H1 (cell line): ENCODE measurements at regions not wholly inside any gene's neighbourhood (a gene's known extent, or its start where the extent isn't known, plus 50 kb on each side); places are given as distances from the start of the nearest gene placed in this dataset.

Experiments
- CTCF ChIA-PET: fragments of 300-600 bp; sonication (Branson Sonifier 250); formaldehyde crosslinking; loops from one replicate; lab custom pipeline; 2021; ENCODE audit not compliant: partially characterized antibody; lab: Charles Lee
- POLR2A ChIA-PET: fragments of 300-600 bp; sonication (Branson Sonifier 250); formaldehyde crosslinking; loops from one replicate; lab custom pipeline; 2021; ENCODE audit warnings: inconsistent platforms; ENCODE audit not compliant: partially characterized antibody; lab: Charles Lee
- DNase-seq, 2 experiments: peaks; one replicate each; pipeline versions ENCODE4 v3.0.0 to v3.0.0-alpha.2; 2010 to 2022; ENCODE audit warnings: low spot score in 2 of 2, low read depth in 1 of 2, mixed read lengths in 1 of 2
- FAIRE-seq: peaks from 2 replicates; lab custom pipeline; 2011; peaks lifted over from hg19 to GRCh38; lab: Jason Lieb, UNC
- H2AFZ ChIP-seq: 2 replicates; pipeline ENCODE4 v1.8.1; 2012; ENCODE audit warnings: low read length, inconsistent platforms
- H2AK5ac ChIP-seq: 2 replicates; pipeline ENCODE4 v1.6.1; 2013; ENCODE audit warnings: low read depth, low read length
- H2BK120ac ChIP-seq: replicated peaks from 2 replicates; pipeline ENCODE3; 2013; ENCODE audit warnings: low read depth, low read length, inconsistent platforms
- H2BK12ac ChIP-seq: 2 replicates; pipeline ENCODE4 v1.6.1; 2013; ENCODE audit warnings: low read depth, low read length
- H2BK15ac ChIP-seq: 2 replicates; pipeline ENCODE4 v1.6.1; 2013; ENCODE audit warnings: low read length
- H2BK20ac ChIP-seq: 2 replicates; pipeline ENCODE4 v1.6.1; 2013; ENCODE audit warnings: low read length
- H2BK5ac ChIP-seq: 2 replicates; pipeline ENCODE4 v1.6.1; 2013; ENCODE audit warnings: low read depth, low read length
- H3K14ac ChIP-seq: 2 replicates; pipeline ENCODE4 v1.6.1; 2013; ENCODE audit warnings: inconsistent platforms; ENCODE audit not compliant: insufficient read length
- H3K18ac ChIP-seq: 2 replicates; pipeline ENCODE4 v1.6.1; 2013; ENCODE audit warnings: low read length; ENCODE audit errors: extremely low read depth
- H3K23ac ChIP-seq: 2 replicates; pipeline ENCODE4 v1.6.1; 2013; ENCODE audit warnings: inconsistent platforms; ENCODE audit not compliant: insufficient read length
- H3K23me2 ChIP-seq: 2 replicates; pipeline ENCODE4 v1.6.1; 2013; ENCODE audit warnings: low read depth, low read length
- H3K27ac ChIP-seq: 2 replicates; pipeline ENCODE4 v1.6.1; 2011; ENCODE audit warnings: low read depth, low read length, inconsistent platforms
- H3K27me3 ChIP-seq, 4 experiments: replicated peaks in 1 of 4; 1 replicate in 1 of 4; 2 replicates in 3 of 4; pipeline versions ENCODE4 v1.6.1 to v1.8.1; 2011 to 2013; ENCODE audit warnings: low read length in 3 of 4, mild to moderate bottlenecking in 3 of 4, inconsistent platforms in 2 of 4, mixed read lengths in 2 of 4, moderate library complexity in 1 of 4; ENCODE audit not compliant: control insufficient read depth in 3 of 4, insufficient read depth in 3 of 4; ENCODE audit errors: extremely low read depth in 1 of 4
- H3K36me3 ChIP-seq, 4 experiments: 2 replicates each; pipeline versions ENCODE4 v1.6.1 to v1.8.1; 2011 to 2013; ENCODE audit warnings: mild to moderate bottlenecking in 4 of 4, low read length in 3 of 4, moderate library complexity in 2 of 4, control low read depth in 1 of 4, inconsistent platforms in 1 of 4; ENCODE audit not compliant: insufficient read depth in 4 of 4, control insufficient read depth in 2 of 4
- H3K4ac ChIP-seq: replicated peaks from 2 replicates; pipeline ENCODE3; 2013; ENCODE audit warnings: low read length, low read depth, mixed read lengths, inconsistent platforms; ENCODE audit not compliant: insufficient read length
- H3K4me1 ChIP-seq, 4 experiments: replicated peaks in 1 of 4; 1 replicate in 1 of 4; 2 replicates in 3 of 4; pipeline versions ENCODE4 v1.6.1 to v1.8.1; 2011 to 2013; ENCODE audit warnings: low read length in 3 of 4, inconsistent platforms in 2 of 4, mixed read lengths in 1 of 4; ENCODE audit not compliant: insufficient read depth in 4 of 4, control insufficient read depth in 3 of 4
- H3K4me2 ChIP-seq, 2 experiments: 2 replicates each; pipeline versions ENCODE4 v1.6.1 to v1.8.1; 2011 to 2013; ENCODE audit warnings: low read depth in 2 of 2, low read length in 2 of 2, control low read depth in 1 of 2, inconsistent platforms in 1 of 2, mild to moderate bottlenecking in 1 of 2; ENCODE audit not compliant: insufficient read depth in 1 of 2
- H3K4me3 ChIP-seq, 4 experiments: fragments of 200-600, 300-600 bp in 1 of 4; sonication (generic), shearing (Covaris generic), sonication (Bioruptor Twin) in 1 of 4; 2 replicates each; pipeline versions ENCODE4 v1.5.1 to v1.8.1; 2011 to 2016; ENCODE audit warnings: low read length in 4 of 4, low read depth in 3 of 4, control low read depth in 2 of 4, inconsistent platforms in 2 of 4, mild to moderate bottlenecking in 2 of 4, mixed read lengths in 1 of 4, moderate library complexity in 1 of 4; ENCODE audit not compliant: insufficient read depth in 2 of 4; ENCODE audit errors: extremely low read depth in 1 of 4
- H3K56ac ChIP-seq: replicated peaks from 2 replicates; pipeline ENCODE3; 2013; ENCODE audit warnings: low read depth, mild to moderate bottlenecking, mixed read lengths, low read length, inconsistent platforms; ENCODE audit not compliant: insufficient read length
- H3K79me1 ChIP-seq: 2 replicates; pipeline ENCODE4 v1.6.1; 2013; ENCODE audit warnings: low read depth, low read length, control low read depth
- H3K79me2 ChIP-seq, 2 experiments: 2 replicates each; pipeline versions ENCODE4 v1.6.1 to v1.8.1; 2012 to 2013; ENCODE audit warnings: low read length in 2 of 2, mild to moderate bottlenecking in 2 of 2, inconsistent platforms in 1 of 2; ENCODE audit not compliant: insufficient read depth in 2 of 2, control insufficient read depth in 1 of 2
- H3K9ac ChIP-seq, 4 experiments: replicated peaks in 1 of 4; 1 replicate in 1 of 4; 2 replicates in 3 of 4; pipeline versions ENCODE4 v1.6.1 to v1.8.1; 2011 to 2013; ENCODE audit warnings: low read depth in 3 of 4, low read length in 3 of 4, control low read depth in 2 of 4, mild to moderate bottlenecking in 2 of 4, moderate library complexity in 2 of 4, inconsistent platforms in 1 of 4; ENCODE audit errors: extremely low read depth in 1 of 4
- H3K9me3 ChIP-seq, 2 experiments: 2 replicates each; pipeline versions ENCODE4 v1.6.1 to v1.8.1; 2012 to 2013; ENCODE audit warnings: mild to moderate bottlenecking in 2 of 2, moderate library complexity in 2 of 2, control low read depth in 1 of 2, inconsistent platforms in 1 of 2, low read depth in 1 of 2, low read length in 1 of 2, mixed read lengths in 1 of 2; ENCODE audit not compliant: insufficient read depth in 2 of 2
- H4K20me1 ChIP-seq, 2 experiments: replicated peaks in 1 of 2; 2 replicates each; pipeline versions ENCODE3 to v1.8.1; 2011 to 2013; ENCODE audit warnings: inconsistent platforms in 2 of 2, low read length in 2 of 2, mild to moderate bottlenecking in 1 of 2; ENCODE audit not compliant: insufficient read depth in 2 of 2, control insufficient read depth in 1 of 2
- H4K5ac ChIP-seq: 2 replicates; pipeline ENCODE4 v1.6.1; 2013; ENCODE audit warnings: low read length, low read depth, mixed read lengths, inconsistent platforms; ENCODE audit not compliant: insufficient read length
- H4K8ac ChIP-seq: 2 replicates; pipeline ENCODE4 v1.8.0; 2013; ENCODE audit warnings: mild to moderate bottlenecking, moderate library complexity, low read length, inconsistent platforms; ENCODE audit not compliant: insufficient read depth; ENCODE audit errors: extremely low read depth
- H4K91ac ChIP-seq: replicated peaks from 2 replicates; pipeline ENCODE3; 2013; ENCODE audit warnings: low read length, mixed read lengths, inconsistent platforms; ENCODE audit not compliant: insufficient read length
- CTBP2 ChIP-seq: IDR thresholded peaks from 2 replicates; pipeline ENCODE4 v1.7.0; 2011; ENCODE audit warnings: borderline replicate concordance, mild to moderate bottlenecking, moderate library complexity, mixed read lengths, low read length; ENCODE audit not compliant: insufficient read depth, insufficient read length
- E2F6 ChIP-seq: IDR thresholded peaks from 2 replicates; pipeline ENCODE4 v1.6.1; 2012; ENCODE audit warnings: inconsistent platforms
- EZH2 ChIP-seq: fragments of 200-600 bp; sonication (generic); IDR thresholded peaks from 2 replicates; pipeline ENCODE4 v1.7.1; 2012; ENCODE audit warnings: low read depth, mild to moderate bottlenecking, moderate library complexity, low read length, inconsistent platforms; ENCODE audit not compliant: severe bottlenecking
- FOSL1 ChIP-seq: IDR thresholded peaks from 2 replicates; pipeline ENCODE4 v1.6.1; 2011; ENCODE audit warnings: mild to moderate bottlenecking, low read depth, low read length, moderate library complexity; ENCODE audit not compliant: insufficient read depth
- GABPA ChIP-seq: IDR thresholded peaks from 2 replicates; pipeline ENCODE4 v1.6.1; 2011; ENCODE audit warnings: mild to moderate bottlenecking, low read length, moderate library complexity, borderline replicate concordance; ENCODE audit not compliant: insufficient read depth
- JUND ChIP-seq: IDR thresholded peaks from 2 replicates; pipeline ENCODE4 v1.6.1; 2011; ENCODE audit warnings: mild to moderate bottlenecking, improper control_type of control experiment, low read length
- SP1 ChIP-seq: IDR thresholded peaks from 2 replicates; pipeline ENCODE4 v1.6.1; 2011; ENCODE audit warnings: low read depth, low read length
- SRF ChIP-seq: IDR thresholded peaks from 2 replicates; pipeline ENCODE4 v1.6.1; 2011; ENCODE audit warnings: mild to moderate bottlenecking, low read depth, low read length, moderate library complexity
- SUZ12 ChIP-seq: fragments of 200-600 bp; sonication (generic); IDR thresholded peaks from 2 replicates; pipeline ENCODE4 v1.6.1; 2012; ENCODE audit warnings: mild to moderate bottlenecking, inconsistent platforms, low read length, moderate library complexity, mixed read lengths
- TAF1 ChIP-seq: IDR thresholded peaks from 2 replicates; pipeline ENCODE4 v1.6.1; 2011; ENCODE audit warnings: mild to moderate bottlenecking, low read depth, low read length
- YY1 ChIP-seq: IDR thresholded peaks from 2 replicates; pipeline ENCODE4 v1.6.1; 2011; ENCODE audit warnings: low read depth, mild to moderate bottlenecking, low read length
- WGBS, 2 experiments: shearing (Covaris generic) in 1 of 2; methylation state at CpG; one replicate each; pipeline versions ENCODE4 v1.1.6 to v1.1.7; 2013 to 2015; ENCODE audit warnings: low lambda C conversion rate in 2 of 2, mixed read lengths in 2 of 2, inconsistent platforms in 1 of 2, low coverage in 1 of 2, missing lambda C conversion rate in 1 of 2; ENCODE audit not compliant: insufficient replicate concordance in 2 of 2, insufficient coverage in 1 of 2, insufficient read length in 1 of 2; ENCODE audit errors: extremely low coverage in 1 of 2, missing lambda C conversion rate in 1 of 2; 5-methylcytosine and 5-hydroxymethylcytosine counted together

- H2BK15ac ChIP-seq, result no peak overlapping the region
- H4K91ac ChIP-seq, result no peak overlapping the region
- H4K8ac ChIP-seq, result no peak overlapping the region
- no peak overlapping the region for H2BK20ac ChIP-seq
- no peak overlapping the region for H3K27ac ChIP-seq
- no peak overlapping the region for H3K4ac ChIP-seq
- DNase-seq, result no peak
- H3K18ac ChIP-seq, result no peak overlapping the region
- ChIA-PET POLR2A (no interaction called here), CTCF (no interaction called here)
- no peak overlapping the region for H2AK5ac ChIP-seq
- no peak overlapping the region for H3K9ac ChIP-seq
- H3K27me3 ChIP-seq, result no peaks in the 10 kb centered on the region
- no peaks in the 10 kb centered on the region for H4K20me1 ChIP-seq
- no peak overlapping the region for H3K56ac ChIP-seq
- no peak overlapping the region for H2BK5ac ChIP-seq
- H3K4me2 ChIP-seq, result no peak overlapping the region
- H4K5ac ChIP-seq, result no peak overlapping the region
- no peaks in the 10 kb centered on the region for H3K9me3 ChIP-seq
- FAIRE-seq, result no peak
- H3K23ac ChIP-seq, result no peak overlapping the region
- no peaks in the 10 kb centered on the region for H3K79me2 ChIP-seq
- H2BK12ac ChIP-seq, result no peak overlapping the region
- no peaks in the 10 kb centered on the region for H3K79me1 ChIP-seq
- no peak overlapping the region for H2BK120ac ChIP-seq
- no peaks in the 10 kb centered on the region; a peak in 1 of 8 replicates for H3K36me3 ChIP-seq
- no peaks in the 10 kb centered on the region for H3K23me2 ChIP-seq
- WGBS, 2 experiments, result 88% methylated on average over 2 of the region's 2 CpGs; no CpG with 5 or more reads in 1 of the 2 experiments
- peaks cover 0 to 3% (median 0%) of the 10 kb centered on the region in 4 experiments; a peak in 1 of 7 replicates for H3K4me1 ChIP-seq
- H3K4me3 ChIP-seq, result no peak overlapping the region
- H3K14ac ChIP-seq, result no peak overlapping the region
- no peak overlapping the region for H2AFZ ChIP-seq
- TF ChIP-seq TAF1 (no peak), YY1 (no peak), EZH2 (no peak), FOSL1 (no peak), SP1 (no peak), JUND (no peak), CTBP2 (no peak), SUZ12 (no peak), GABPA (no peak), E2F6 (no peak), SRF (no peak)
These were observed 700.8 kb downstream of the MAT2B start for GRCh38 chr5:164206196-164206595.
